H1 (cell line): ENCODE measurements at regions not wholly inside any gene's neighbourhood (a gene's known extent, or its start where the extent isn't known, plus 50 kb on each side); places are given as distances from the start of the nearest gene placed in this dataset.

Experiments
- CTCF ChIA-PET: fragments of 300-600 bp; sonication (Branson Sonifier 250); formaldehyde crosslinking; loops from one replicate; lab custom pipeline; 2021; ENCODE audit not compliant: partially characterized antibody; lab: Charles Lee
- POLR2A ChIA-PET: fragments of 300-600 bp; sonication (Branson Sonifier 250); formaldehyde crosslinking; loops from one replicate; lab custom pipeline; 2021; ENCODE audit warnings: inconsistent platforms; ENCODE audit not compliant: partially characterized antibody; lab: Charles Lee
- DNase-seq, 2 experiments: peaks; one replicate each; pipeline versions ENCODE4 v3.0.0 to v3.0.0-alpha.2; 2010 to 2022; ENCODE audit warnings: low spot score in 2 of 2, low read depth in 1 of 2, mixed read lengths in 1 of 2
- FAIRE-seq: peaks from 2 replicates; lab custom pipeline; 2011; peaks lifted over from hg19 to GRCh38; lab: Jason Lieb, UNC
- H2AFZ ChIP-seq: 2 replicates; pipeline ENCODE4 v1.8.1; 2012; ENCODE audit warnings: low read length, inconsistent platforms
- H2AK5ac ChIP-seq: 2 replicates; pipeline ENCODE4 v1.6.1; 2013; ENCODE audit warnings: low read depth, low read length
- H2BK120ac ChIP-seq: replicated peaks from 2 replicates; pipeline ENCODE3; 2013; ENCODE audit warnings: low read depth, low read length, inconsistent platforms
- H2BK12ac ChIP-seq: 2 replicates; pipeline ENCODE4 v1.6.1; 2013; ENCODE audit warnings: low read depth, low read length
- H2BK15ac ChIP-seq: 2 replicates; pipeline ENCODE4 v1.6.1; 2013; ENCODE audit warnings: low read length
- H2BK20ac ChIP-seq: 2 replicates; pipeline ENCODE4 v1.6.1; 2013; ENCODE audit warnings: low read length
- H2BK5ac ChIP-seq: 2 replicates; pipeline ENCODE4 v1.6.1; 2013; ENCODE audit warnings: low read depth, low read length
- H3K14ac ChIP-seq: 2 replicates; pipeline ENCODE4 v1.6.1; 2013; ENCODE audit warnings: inconsistent platforms; ENCODE audit not compliant: insufficient read length
- H3K18ac ChIP-seq: 2 replicates; pipeline ENCODE4 v1.6.1; 2013; ENCODE audit warnings: low read length; ENCODE audit errors: extremely low read depth
- H3K23ac ChIP-seq: 2 replicates; pipeline ENCODE4 v1.6.1; 2013; ENCODE audit warnings: inconsistent platforms; ENCODE audit not compliant: insufficient read length
- H3K23me2 ChIP-seq: 2 replicates; pipeline ENCODE4 v1.6.1; 2013; ENCODE audit warnings: low read depth, low read length
- H3K27ac ChIP-seq: 2 replicates; pipeline ENCODE4 v1.6.1; 2011; ENCODE audit warnings: low read depth, low read length, inconsistent platforms
- H3K27me3 ChIP-seq, 4 experiments: replicated peaks in 1 of 4; 1 replicate in 1 of 4; 2 replicates in 3 of 4; pipeline versions ENCODE4 v1.6.1 to v1.8.1; 2011 to 2013; ENCODE audit warnings: low read length in 3 of 4, mild to moderate bottlenecking in 3 of 4, inconsistent platforms in 2 of 4, mixed read lengths in 2 of 4, moderate library complexity in 1 of 4; ENCODE audit not compliant: control insufficient read depth in 3 of 4, insufficient read depth in 3 of 4; ENCODE audit errors: extremely low read depth in 1 of 4
- H3K36me3 ChIP-seq, 4 experiments: 2 replicates each; pipeline versions ENCODE4 v1.6.1 to v1.8.1; 2011 to 2013; ENCODE audit warnings: mild to moderate bottlenecking in 4 of 4, low read length in 3 of 4, moderate library complexity in 2 of 4, control low read depth in 1 of 4, inconsistent platforms in 1 of 4; ENCODE audit not compliant: insufficient read depth in 4 of 4, control insufficient read depth in 2 of 4
- H3K4ac ChIP-seq: replicated peaks from 2 replicates; pipeline ENCODE3; 2013; ENCODE audit warnings: low read length, low read depth, mixed read lengths, inconsistent platforms; ENCODE audit not compliant: insufficient read length
- H3K4me1 ChIP-seq, 4 experiments: replicated peaks in 1 of 4; 1 replicate in 1 of 4; 2 replicates in 3 of 4; pipeline versions ENCODE4 v1.6.1 to v1.8.1; 2011 to 2013; ENCODE audit warnings: low read length in 3 of 4, inconsistent platforms in 2 of 4, mixed read lengths in 1 of 4; ENCODE audit not compliant: insufficient read depth in 4 of 4, control insufficient read depth in 3 of 4
- H3K4me2 ChIP-seq, 2 experiments: 2 replicates each; pipeline versions ENCODE4 v1.6.1 to v1.8.1; 2011 to 2013; ENCODE audit warnings: low read depth in 2 of 2, low read length in 2 of 2, control low read depth in 1 of 2, inconsistent platforms in 1 of 2, mild to moderate bottlenecking in 1 of 2; ENCODE audit not compliant: insufficient read depth in 1 of 2
- H3K4me3 ChIP-seq, 4 experiments: fragments of 200-600, 300-600 bp in 1 of 4; sonication (generic), shearing (Covaris generic), sonication (Bioruptor Twin) in 1 of 4; 2 replicates each; pipeline versions ENCODE4 v1.5.1 to v1.8.1; 2011 to 2016; ENCODE audit warnings: low read length in 4 of 4, low read depth in 3 of 4, control low read depth in 2 of 4, inconsistent platforms in 2 of 4, mild to moderate bottlenecking in 2 of 4, mixed read lengths in 1 of 4, moderate library complexity in 1 of 4; ENCODE audit not compliant: insufficient read depth in 2 of 4; ENCODE audit errors: extremely low read depth in 1 of 4
- H3K56ac ChIP-seq: replicated peaks from 2 replicates; pipeline ENCODE3; 2013; ENCODE audit warnings: low read depth, mild to moderate bottlenecking, mixed read lengths, low read length, inconsistent platforms; ENCODE audit not compliant: insufficient read length
- H3K79me1 ChIP-seq: 2 replicates; pipeline ENCODE4 v1.6.1; 2013; ENCODE audit warnings: low read depth, low read length, control low read depth
- H3K79me2 ChIP-seq, 2 experiments: 2 replicates each; pipeline versions ENCODE4 v1.6.1 to v1.8.1; 2012 to 2013; ENCODE audit warnings: low read length in 2 of 2, mild to moderate bottlenecking in 2 of 2, inconsistent platforms in 1 of 2; ENCODE audit not compliant: insufficient read depth in 2 of 2, control insufficient read depth in 1 of 2
- H3K9ac ChIP-seq, 4 experiments: replicated peaks in 1 of 4; 1 replicate in 1 of 4; 2 replicates in 3 of 4; pipeline versions ENCODE4 v1.6.1 to v1.8.1; 2011 to 2013; ENCODE audit warnings: low read depth in 3 of 4, low read length in 3 of 4, control low read depth in 2 of 4, mild to moderate bottlenecking in 2 of 4, moderate library complexity in 2 of 4, inconsistent platforms in 1 of 4; ENCODE audit errors: extremely low read depth in 1 of 4
- H3K9me3 ChIP-seq, 2 experiments: 2 replicates each; pipeline versions ENCODE4 v1.6.1 to v1.8.1; 2012 to 2013; ENCODE audit warnings: mild to moderate bottlenecking in 2 of 2, moderate library complexity in 2 of 2, control low read depth in 1 of 2, inconsistent platforms in 1 of 2, low read depth in 1 of 2, low read length in 1 of 2, mixed read lengths in 1 of 2; ENCODE audit not compliant: insufficient read depth in 2 of 2
- H4K20me1 ChIP-seq, 2 experiments: replicated peaks in 1 of 2; 2 replicates each; pipeline versions ENCODE3 to v1.8.1; 2011 to 2013; ENCODE audit warnings: inconsistent platforms in 2 of 2, low read length in 2 of 2, mild to moderate bottlenecking in 1 of 2; ENCODE audit not compliant: insufficient read depth in 2 of 2, control insufficient read depth in 1 of 2
- H4K5ac ChIP-seq: 2 replicates; pipeline ENCODE4 v1.6.1; 2013; ENCODE audit warnings: low read length, low read depth, mixed read lengths, inconsistent platforms; ENCODE audit not compliant: insufficient read length
- H4K8ac ChIP-seq: 2 replicates; pipeline ENCODE4 v1.8.0; 2013; ENCODE audit warnings: mild to moderate bottlenecking, moderate library complexity, low read length, inconsistent platforms; ENCODE audit not compliant: insufficient read depth; ENCODE audit errors: extremely low read depth
- H4K91ac ChIP-seq: replicated peaks from 2 replicates; pipeline ENCODE3; 2013; ENCODE audit warnings: low read length, mixed read lengths, inconsistent platforms; ENCODE audit not compliant: insufficient read length
- CEBPB ChIP-seq: IDR thresholded peaks from 2 replicates; pipeline ENCODE4 v1.6.1; 2012; ENCODE audit warnings: low read depth, low read length
- HDAC2 ChIP-seq, 2 experiments: fragments of 300-600 bp in 1 of 2; sonication (generic) in 1 of 2; IDR thresholded peaks; 2 replicates each; pipeline ENCODE4 v1.6.1; 2011 to 2012; ENCODE audit warnings: low read depth in 2 of 2, low read length in 2 of 2, mild to moderate bottlenecking in 2 of 2, moderate library complexity in 2 of 2, borderline replicate concordance in 1 of 2, inconsistent platforms in 1 of 2
- SP2 ChIP-seq: IDR thresholded peaks from 2 replicates; pipeline ENCODE4 v1.6.1; 2012; ENCODE audit warnings: mild to moderate bottlenecking, low read length, inconsistent platforms
- TAF7 ChIP-seq: optimal IDR thresholded peaks from 2 replicates; pipeline ENCODE3; 2011; ENCODE audit warnings: low read depth, mild to moderate bottlenecking, inconsistent platforms, low read length, moderate library complexity, borderline replicate concordance
- WGBS, 2 experiments: shearing (Covaris generic) in 1 of 2; methylation state at CpG; one replicate each; pipeline versions ENCODE4 v1.1.6 to v1.1.7; 2013 to 2015; ENCODE audit warnings: low lambda C conversion rate in 2 of 2, mixed read lengths in 2 of 2, inconsistent platforms in 1 of 2, low coverage in 1 of 2, missing lambda C conversion rate in 1 of 2; ENCODE audit not compliant: insufficient replicate concordance in 2 of 2, insufficient coverage in 1 of 2, insufficient read length in 1 of 2; ENCODE audit errors: extremely low coverage in 1 of 2, missing lambda C conversion rate in 1 of 2; 5-methylcytosine and 5-hydroxymethylcytosine counted together

DNA sequence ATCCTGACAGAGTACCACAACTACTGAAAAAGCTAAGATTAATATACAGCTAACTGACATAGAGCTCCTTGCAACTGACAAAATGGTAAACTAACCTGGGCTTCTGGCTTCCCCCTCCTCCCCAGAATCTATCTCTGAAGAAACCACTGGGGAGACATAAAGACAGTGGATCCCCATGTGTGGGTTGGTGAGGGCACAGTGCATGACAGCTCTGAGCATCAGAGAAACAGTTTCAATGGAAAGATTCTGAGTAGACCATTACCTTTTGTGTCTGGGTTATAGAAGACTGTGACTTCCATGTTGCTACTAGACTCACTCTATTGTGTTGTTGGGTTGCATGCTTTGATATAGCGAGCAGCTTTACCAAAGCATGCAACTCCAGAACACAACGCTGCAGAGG, 247.4 kb downstream of the EFCAB11 start:
- no peak overlapping the region for H3K56ac ChIP-seq
- 88% methylated on average over 2 of the region's 2 CpGs; no CpG with 5 or more reads in 1 of the 2 experiments for WGBS, 2 experiments
- H3K79me1 ChIP-seq = no peaks in the 10 kb centered on the region
- CTCF ChIA-PET = interaction anchor here (1.4 kb wide), 1 partner anchor 130 kb away, joined by 3 read pairs; no protein-coding TSS in a partner anchor
- POLR2A ChIA-PET = no interaction called here
- H2BK12ac ChIP-seq = no peak overlapping the region
- H3K23me2 ChIP-seq = no peaks in the 10 kb centered on the region
- H3K4me3 ChIP-seq = no peak overlapping the region
- H4K91ac ChIP-seq = no peak overlapping the region
- H3K9me3 ChIP-seq = peaks cover 0 to 9% of the 10 kb centered on the region in 2 experiments; a peak in 2 of 4 replicates
- no peak overlapping the region for H3K9ac ChIP-seq
- H3K27ac ChIP-seq = no peak overlapping the region
- H3K14ac ChIP-seq = no peak overlapping the region
- no peak overlapping the region for H4K5ac ChIP-seq
- no peak for FAIRE-seq
- no peaks in the 10 kb centered on the region for H3K36me3 ChIP-seq
- H3K4me1 ChIP-seq = peaks cover 0 to 4% (median under 1%) of the 10 kb centered on the region in 4 experiments; a peak in 2 of 7 replicates
- no peak overlapping the region for H2AFZ ChIP-seq
- TF ChIP-seq CEBPB = no peak
- no peak for TF ChIP-seq SP2
- TF ChIP-seq TAF7 = no peak
- TF ChIP-seq HDAC2 (IDR thresholded peaks at IDR 0.05; ENCODE audit: borderline replicate concordance in 1 of 2, low read depth in 2 of 2, low read length in 2 of 2) = no peak
- TF ChIP-seq, all 59 proteins: peak for 0
- Histone ChIP-seq H3K4ac (no peak overlapping the region), H2AK5ac (no peak overlapping the region), H3K23ac (no peak overlapping the region), H3K18ac (no peak overlapping the region), H4K20me1 (no peaks in the 10 kb centered on the region), H2BK120ac (no peak overlapping the region), H2BK5ac (no peak overlapping the region), H3K4me2 (no peak overlapping the region), H3K79me2 (no peaks in the 10 kb centered on the region), H4K8ac (no peak overlapping the region), H2BK15ac (no peak overlapping the region), H2BK20ac (no peak overlapping the region), H3K27me3 (peaks cover 1 to 10% (median 9%) of the 10 kb centered on the region in 4 experiments)
- DNase-seq = no peak
